ENCODE measurements at regions not wholly inside any gene's neighbourhood (a gene's known extent, or its start where the extent isn't known, plus 50 kb on each side); places are given as distances from the start of the nearest gene placed in this dataset.
A peak's percentile ranks its signal among the peaks of the same experiment; 100 is the strongest.

DNA sequence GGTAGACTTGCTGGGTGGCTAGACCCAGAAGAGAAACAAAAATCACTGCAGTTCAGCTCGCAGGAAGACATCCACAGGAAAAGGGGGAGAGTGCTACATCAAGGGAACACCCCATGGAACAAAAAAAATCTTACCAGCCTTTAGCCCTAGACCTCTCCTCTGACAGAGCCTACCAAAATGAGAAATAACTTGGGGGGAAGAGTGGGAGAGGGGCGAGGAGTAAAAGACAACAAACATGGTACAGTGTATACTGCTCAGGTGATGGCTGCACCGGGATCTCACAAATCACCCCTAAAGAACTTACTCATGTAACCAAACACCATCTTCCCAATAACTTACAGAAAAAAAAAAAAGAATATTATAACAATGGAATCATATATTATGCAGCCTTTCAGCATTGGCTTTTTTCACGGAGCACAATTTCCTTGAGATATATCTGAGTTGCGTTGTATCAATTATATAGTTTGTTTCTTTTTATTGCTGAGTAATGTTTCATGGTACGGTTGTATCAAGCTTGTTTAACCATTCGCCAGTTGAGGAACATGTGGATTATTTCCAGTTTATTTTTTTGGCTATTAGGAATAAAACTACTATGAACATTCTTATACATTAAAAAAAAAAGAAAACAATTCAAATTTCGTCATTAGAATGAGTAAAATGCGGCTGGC lies 90.9 kb downstream of the ZNF280B start:
- Histone ChIP-seq H2AFZ (ENCODE audit: low read length) (no peak overlapping the region), H4K20me1 (ENCODE audit: insufficient read depth, low read depth, low read length) (no peaks in the 10 kb centered on the region), H3K27me3 (ENCODE audit: low read length) (no peaks in the 10 kb centered on the region), H3K79me2 (ENCODE audit: low read length) (no peaks in the 10 kb centered on the region), H3K27ac (ENCODE audit: low read length) (no peak overlapping the region), H3K9me2 (replicated peaks; ENCODE audit: insufficient read depth, low read length) (no peaks in the 10 kb centered on the region), H3K4me1 (ENCODE audit: low read length) (peaks cover 5% of the 10 kb centered on the region), H3K4me2 (ENCODE audit: low read depth, low read length, poor library complexity, severe bottlenecking) (no peak overlapping the region), H3K36me3 (ENCODE audit: insufficient read depth, low read length) (no peaks in the 10 kb centered on the region), H3K4me3 (ENCODE audit: low read length) (no peak overlapping the region), H3K9me3 (ENCODE audit: low read length) (no peaks in the 10 kb centered on the region), H3K9ac (ENCODE audit: low read length) (no peak overlapping the region)
- no peak for DNase-seq

- DNase-seq, result no peak
- no peak overlapping the region for H3K4me2 ChIP-seq (ENCODE audit: low read depth, low read length, poor library complexity, severe bottlenecking)
- no peak overlapping the region for H3K4me3 ChIP-seq (ENCODE audit: low read length)
- no peaks in the 10 kb centered on the region for H3K27me3 ChIP-seq (ENCODE audit: low read length)
- peaks cover 11% of the 10 kb centered on the region for H3K4me1 ChIP-seq (ENCODE audit: low read length)
- H2AFZ ChIP-seq (ENCODE audit: low read length), result no peak overlapping the region
- H3K79me2 ChIP-seq (ENCODE audit: low read length), result no peaks in the 10 kb centered on the region
- no peaks in the 10 kb centered on the region for H3K9me2 ChIP-seq (replicated peaks; ENCODE audit: insufficient read depth, low read length)
- H4K20me1 ChIP-seq (ENCODE audit: insufficient read depth, low read depth, low read length), result no peaks in the 10 kb centered on the region
- H3K36me3 ChIP-seq (ENCODE audit: insufficient read depth, low read length), result no peaks in the 10 kb centered on the region
- no peak overlapping the region for H3K9ac ChIP-seq (ENCODE audit: low read length)
- H3K27ac ChIP-seq (ENCODE audit: low read length), result no peak overlapping the region
- H3K9me3 ChIP-seq (ENCODE audit: low read length), result no peaks in the 10 kb centered on the region
Observed at GRCh38 chr22:22418163-22418549, 90.4 kb downstream of the ZNF280B start.

DNA sequence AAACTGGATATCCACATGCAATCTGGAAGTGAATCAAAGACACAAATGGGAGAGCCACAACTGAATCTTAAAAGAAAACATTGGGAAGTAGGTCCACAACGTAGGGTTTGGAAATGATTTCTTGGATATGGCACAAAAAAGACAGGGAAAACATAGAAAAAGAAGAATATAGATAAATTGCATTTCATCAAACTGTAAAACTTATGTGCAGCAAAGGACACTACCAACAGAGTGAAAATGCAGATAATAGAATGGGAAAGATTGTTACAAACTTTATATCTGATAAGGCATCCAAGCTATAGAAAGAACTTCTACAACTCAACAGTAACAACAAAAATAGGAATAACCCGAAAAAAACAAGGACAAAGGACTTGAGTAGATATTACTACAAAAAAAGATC lies 89.6 kb downstream of the ZNF280B start:
- no peak overlapping the region for H3K4me2 ChIP-seq (ENCODE audit: low read depth, low read length, poor library complexity, severe bottlenecking)
- no peaks in the 10 kb centered on the region for H3K27me3 ChIP-seq (ENCODE audit: low read length)
- no peaks in the 10 kb centered on the region for H3K36me3 ChIP-seq (ENCODE audit: insufficient read depth, low read length)
- H3K9ac ChIP-seq (ENCODE audit: low read length), result no peak overlapping the region
- no peaks in the 10 kb centered on the region for H4K20me1 ChIP-seq (ENCODE audit: insufficient read depth, low read depth, low read length)
- no peak overlapping the region for H3K4me3 ChIP-seq (ENCODE audit: low read length)
- H3K79me2 ChIP-seq (ENCODE audit: low read length), result no peaks in the 10 kb centered on the region
- no peak overlapping the region for H3K27ac ChIP-seq (ENCODE audit: low read length)
- no peaks in the 10 kb centered on the region for H3K9me3 ChIP-seq (ENCODE audit: low read length)
- DNase-seq, result no peak
- H2AFZ ChIP-seq (ENCODE audit: low read length), result no peak overlapping the region
- H3K9me2 ChIP-seq (replicated peaks; ENCODE audit: insufficient read depth, low read length), result no peaks in the 10 kb centered on the region
- peaks cover 12% of the 10 kb centered on the region for H3K4me1 ChIP-seq (ENCODE audit: low read length)

DNA sequence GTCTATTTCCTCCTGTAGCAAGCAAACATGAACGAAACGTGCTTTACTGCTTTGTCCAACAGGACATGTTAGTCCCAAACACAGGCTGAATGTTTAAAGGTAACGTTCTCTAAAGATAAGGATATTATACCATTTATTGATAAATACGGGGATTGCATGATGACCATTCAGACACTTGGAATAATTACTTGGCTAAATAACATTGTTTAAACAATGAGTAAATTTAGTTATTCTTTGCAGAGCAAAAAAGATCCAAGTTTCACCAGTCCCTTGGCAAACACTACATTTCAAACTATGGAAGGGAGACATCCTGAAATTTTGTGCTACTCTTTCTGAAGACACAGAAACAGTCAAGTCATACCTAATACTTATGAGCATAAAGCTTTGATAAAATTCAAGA lies 88.0 kb downstream of the ZNF280B start:
- Histone ChIP-seq H3K27me3 (ENCODE audit: low read length) (no peaks in the 10 kb centered on the region), H3K4me1 (ENCODE audit: low read length) (peaks cover 12% of the 10 kb centered on the region), H3K36me3 (ENCODE audit: insufficient read depth, low read length) (no peaks in the 10 kb centered on the region), H3K9me3 (ENCODE audit: low read length) (no peaks in the 10 kb centered on the region), H3K27ac (ENCODE audit: low read length) (no peak overlapping the region), H3K4me2 (ENCODE audit: low read depth, low read length, poor library complexity, severe bottlenecking) (no peak overlapping the region), H2AFZ (ENCODE audit: low read length) (no peak overlapping the region), H3K4me3 (ENCODE audit: low read length) (no peak overlapping the region), H3K79me2 (ENCODE audit: low read length) (no peaks in the 10 kb centered on the region), H3K9ac (ENCODE audit: low read length) (no peak overlapping the region), H3K9me2 (replicated peaks; ENCODE audit: insufficient read depth, low read length) (no peaks in the 10 kb centered on the region), H4K20me1 (ENCODE audit: insufficient read depth, low read depth, low read length) (no peaks in the 10 kb centered on the region)
- DNase-seq, result no peak

DNA sequence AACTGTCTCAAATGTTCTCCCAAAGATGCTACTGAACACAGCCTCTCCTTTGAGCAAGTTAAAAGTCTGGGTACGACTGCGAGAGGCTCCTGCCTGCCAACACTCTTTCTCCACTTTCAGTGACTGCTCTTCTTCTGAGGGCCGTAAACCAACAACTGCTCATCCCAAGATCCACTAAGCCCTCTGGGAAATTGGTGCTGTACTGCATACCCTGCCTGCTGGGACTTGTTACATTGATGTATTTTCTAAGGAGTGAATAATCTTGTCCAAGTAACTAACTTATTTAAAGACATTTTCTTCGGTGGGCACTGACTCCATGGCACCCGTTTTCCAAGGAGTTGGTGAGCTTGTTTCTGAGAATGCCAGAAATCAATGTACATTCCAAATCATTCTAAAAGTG lies 87.2 kb downstream of the ZNF280B start:
- Histone ChIP-seq H3K9ac (ENCODE audit: low read length) (no peak overlapping the region), H3K4me2 (ENCODE audit: low read depth, low read length, poor library complexity, severe bottlenecking) (no peak overlapping the region), H3K27me3 (ENCODE audit: low read length) (no peaks in the 10 kb centered on the region), H3K9me3 (ENCODE audit: low read length) (no peaks in the 10 kb centered on the region), H3K79me2 (ENCODE audit: low read length) (no peaks in the 10 kb centered on the region), H3K36me3 (ENCODE audit: insufficient read depth, low read length) (no peaks in the 10 kb centered on the region), H3K9me2 (replicated peaks; ENCODE audit: insufficient read depth, low read length) (no peaks in the 10 kb centered on the region), H3K4me3 (ENCODE audit: low read length) (no peak overlapping the region), H4K20me1 (ENCODE audit: insufficient read depth, low read depth, low read length) (no peaks in the 10 kb centered on the region), H2AFZ (ENCODE audit: low read length) (no peak overlapping the region), H3K4me1 (ENCODE audit: low read length) (peaks cover 12% of the 10 kb centered on the region), H3K27ac (ENCODE audit: low read length) (no peak overlapping the region)
- DNase-seq, result no peak

DNA sequence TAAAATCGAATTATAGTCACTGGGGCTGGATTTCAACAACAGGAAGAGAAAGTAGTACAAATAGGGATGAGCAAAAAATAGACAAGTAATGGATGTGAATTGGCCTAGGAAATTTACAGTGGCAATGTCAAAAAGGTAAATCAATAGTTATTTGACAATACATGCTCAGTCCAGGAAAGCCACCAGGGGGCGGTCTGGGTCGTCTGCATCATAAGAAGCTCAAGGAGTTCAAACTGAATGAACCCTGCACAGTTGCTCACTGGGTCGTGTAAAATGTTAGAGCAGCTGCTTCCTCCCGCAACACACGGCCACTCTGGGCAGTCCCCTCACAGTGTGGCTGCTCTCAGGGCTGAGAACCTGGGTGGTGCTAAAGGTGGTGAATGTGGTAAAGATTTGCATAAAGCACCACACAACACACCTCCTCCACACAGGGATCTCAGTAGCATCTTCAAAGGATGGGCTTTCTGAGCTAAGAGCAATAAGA lies 85.9 kb downstream of the ZNF280B start:
- Histone ChIP-seq H3K9me3 (ENCODE audit: low read length) (no peaks in the 10 kb centered on the region), H3K79me2 (ENCODE audit: low read length) (no peaks in the 10 kb centered on the region), H4K20me1 (ENCODE audit: insufficient read depth, low read depth, low read length) (no peaks in the 10 kb centered on the region), H3K9ac (ENCODE audit: low read length) (no peak overlapping the region), H3K9me2 (replicated peaks; ENCODE audit: insufficient read depth, low read length) (no peaks in the 10 kb centered on the region), H3K36me3 (ENCODE audit: insufficient read depth, low read length) (no peaks in the 10 kb centered on the region), H3K4me3 (ENCODE audit: low read length) (no peak overlapping the region), H3K4me2 (ENCODE audit: low read depth, low read length, poor library complexity, severe bottlenecking) (peak overlapping the region; percentile 17), H3K27me3 (ENCODE audit: low read length) (no peaks in the 10 kb centered on the region), H3K4me1 (ENCODE audit: low read length) (peaks cover 16% of the 10 kb centered on the region), H2AFZ (ENCODE audit: low read length) (no peak overlapping the region), H3K27ac (ENCODE audit: low read length) (no peak overlapping the region)
- DNase-seq, result peak; percentile 91

DNA sequence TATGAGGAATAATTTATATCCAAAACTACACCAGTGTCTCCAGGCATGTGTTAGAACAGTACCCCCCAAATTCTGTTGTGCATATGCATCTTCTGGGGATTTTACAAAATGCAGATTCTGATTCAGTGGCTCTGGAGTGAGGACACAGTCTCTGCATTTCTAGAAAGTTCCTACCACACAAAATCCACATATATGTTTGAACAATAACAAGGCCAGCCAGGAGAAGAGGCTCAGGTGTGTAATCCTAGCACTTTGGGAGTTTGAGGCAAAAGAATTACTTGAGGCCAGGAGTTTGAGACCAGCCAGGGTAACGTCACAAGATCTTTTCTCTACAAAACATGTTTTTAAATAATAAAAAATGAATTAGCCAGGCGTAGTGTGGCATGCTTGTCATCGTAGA lies 84.9 kb downstream of the ZNF280B start:
- no peaks in the 10 kb centered on the region for H3K9me2 ChIP-seq (replicated peaks; ENCODE audit: insufficient read depth, low read length)
- no peak overlapping the region for H3K27ac ChIP-seq (ENCODE audit: low read length)

GRCh38 chr22:22424210-22424800 lies 84.2 kb downstream of the ZNF280B start:
- H3K27ac ChIP-seq (ENCODE audit: low read length), result no peak overlapping the region
- no peak overlapping the region for H2AFZ ChIP-seq (ENCODE audit: low read length)
- no peak overlapping the region for H3K4me3 ChIP-seq (ENCODE audit: low read length)
- peaks cover 16% of the 10 kb centered on the region for H3K4me1 ChIP-seq (ENCODE audit: low read length)
- no peaks in the 10 kb centered on the region for H4K20me1 ChIP-seq (ENCODE audit: insufficient read depth, low read depth, low read length)
- H3K9me2 ChIP-seq (replicated peaks; ENCODE audit: insufficient read depth, low read length), result no peaks in the 10 kb centered on the region
- DNase-seq, result no peak
- H3K79me2 ChIP-seq (ENCODE audit: low read length), result no peaks in the 10 kb centered on the region
- no peak overlapping the region for H3K4me2 ChIP-seq (ENCODE audit: low read depth, low read length, poor library complexity, severe bottlenecking)
- no peak overlapping the region for H3K9ac ChIP-seq (ENCODE audit: low read length)
- H3K27me3 ChIP-seq (ENCODE audit: low read length), result no peaks in the 10 kb centered on the region
- H3K36me3 ChIP-seq (ENCODE audit: insufficient read depth, low read length), result no peaks in the 10 kb centered on the region
- H3K9me3 ChIP-seq (ENCODE audit: low read length), result no peaks in the 10 kb centered on the region

More for the DNA sequence above, 84.9 kb downstream of the ZNF280B start:
- H3K36me3 ChIP-seq (ENCODE audit: insufficient read depth, low read length), result no peaks in the 10 kb centered on the region
- peaks cover 16% of the 10 kb centered on the region for H3K4me1 ChIP-seq (ENCODE audit: low read length)
- no peak overlapping the region for H3K9ac ChIP-seq (ENCODE audit: low read length)
- H3K9me3 ChIP-seq (ENCODE audit: low read length), result no peaks in the 10 kb centered on the region
- no peak for DNase-seq
- H2AFZ ChIP-seq (ENCODE audit: low read length), result no peak overlapping the region
- H3K27me3 ChIP-seq (ENCODE audit: low read length), result no peaks in the 10 kb centered on the region
- H4K20me1 ChIP-seq (ENCODE audit: insufficient read depth, low read depth, low read length), result no peaks in the 10 kb centered on the region
- no peak overlapping the region for H3K4me3 ChIP-seq (ENCODE audit: low read length)
- no peak overlapping the region for H3K4me2 ChIP-seq (ENCODE audit: low read depth, low read length, poor library complexity, severe bottlenecking)
- no peaks in the 10 kb centered on the region for H3K79me2 ChIP-seq (ENCODE audit: low read length)

All from Karpas-422 (cell line).